Fibroblast of skin of abdomen (primary cell): ENCODE measurements at regions not wholly inside any gene's neighbourhood (a gene's known extent, or its start where the extent isn't known, plus 50 kb on each side); places are given as distances from the start of the nearest gene placed in this dataset.

ENCODE experiments used
- DNase-seq: peaks from one replicate; pipeline ENCODE4 v3.0.0-alpha.2; 2013

DNA sequence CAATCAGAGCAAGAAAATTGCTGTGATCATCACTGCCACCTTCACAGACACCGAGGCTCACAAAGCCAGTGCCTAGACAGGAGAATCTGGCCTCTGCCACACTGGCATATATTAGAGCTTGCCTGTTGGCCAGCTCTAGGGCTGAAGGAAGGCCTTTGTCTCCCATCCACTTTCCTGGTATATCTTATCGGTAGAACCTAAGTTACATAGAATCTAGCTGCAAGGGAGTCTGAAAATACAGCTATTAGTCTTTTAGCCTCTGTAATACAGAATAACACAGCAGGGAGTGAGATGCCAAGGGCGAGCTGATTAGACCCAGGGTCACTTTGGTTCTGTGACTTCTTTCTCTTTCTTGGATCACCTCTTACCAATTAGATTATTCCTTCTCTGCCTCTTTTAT is 154.9 kb upstream of the KL start:
- no peak for DNase-seq

DNA sequence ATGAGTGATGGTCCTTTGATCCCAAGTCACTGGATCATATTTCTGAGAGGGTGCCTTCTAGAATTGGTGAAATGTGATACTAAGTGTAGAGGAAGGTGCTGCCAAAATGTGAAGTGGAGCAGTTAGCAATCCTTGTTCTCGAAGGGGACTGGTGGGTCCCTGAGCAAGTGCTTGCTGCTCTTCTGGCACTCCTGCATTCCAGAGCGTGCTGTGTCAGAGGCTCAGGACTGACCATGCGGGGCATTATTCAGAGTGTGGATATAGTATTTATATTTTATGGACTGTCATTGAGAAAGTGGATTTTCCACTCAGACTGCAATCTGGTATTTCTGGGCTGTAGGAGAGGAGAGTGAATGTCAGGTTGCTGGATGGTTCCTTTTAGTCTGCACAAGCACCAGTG is 152.6 kb upstream of the KL start:
- DNase-seq = no peak

DNA sequence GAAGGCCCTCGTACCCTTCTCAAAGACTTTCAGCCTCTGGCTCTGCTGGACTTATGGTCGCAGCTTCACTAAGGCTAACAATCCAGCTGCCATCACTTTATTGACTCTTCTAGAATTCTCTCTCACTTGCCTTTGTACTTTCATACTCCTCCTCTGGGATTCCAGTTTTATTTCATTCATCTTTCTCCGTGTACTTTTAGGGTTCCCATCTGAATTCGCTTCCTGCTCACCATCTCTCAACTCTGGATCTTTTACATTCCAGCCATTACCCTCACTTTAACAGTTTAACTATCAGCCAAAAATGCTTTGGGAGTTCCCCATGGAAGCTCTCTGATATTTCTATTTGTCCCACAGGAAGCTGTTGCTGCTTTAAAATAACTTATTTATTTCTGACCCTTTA is 149.3 kb upstream of the KL start:
- DNase-seq = no peak

DNA sequence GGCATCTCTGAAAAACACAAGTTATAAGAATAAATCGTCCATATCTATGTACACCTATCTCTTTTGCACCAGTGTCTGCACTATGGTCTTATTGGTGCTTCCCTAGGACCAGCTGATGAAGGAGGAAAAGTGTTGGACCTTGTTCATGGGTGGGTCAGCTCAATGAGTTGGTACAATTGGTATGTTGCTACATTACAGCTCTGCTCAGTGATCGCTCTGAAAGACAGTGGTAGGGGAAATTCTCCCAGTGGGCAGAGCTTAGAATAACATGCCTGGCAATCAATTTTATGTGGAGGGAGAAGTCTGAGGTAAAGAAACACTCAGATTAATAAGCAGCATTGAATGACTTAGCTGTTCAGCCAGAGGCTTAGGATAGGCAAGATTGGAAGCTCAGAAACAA is 138.7 kb upstream of the KL start:
- DNase-seq = no peak

DNA sequence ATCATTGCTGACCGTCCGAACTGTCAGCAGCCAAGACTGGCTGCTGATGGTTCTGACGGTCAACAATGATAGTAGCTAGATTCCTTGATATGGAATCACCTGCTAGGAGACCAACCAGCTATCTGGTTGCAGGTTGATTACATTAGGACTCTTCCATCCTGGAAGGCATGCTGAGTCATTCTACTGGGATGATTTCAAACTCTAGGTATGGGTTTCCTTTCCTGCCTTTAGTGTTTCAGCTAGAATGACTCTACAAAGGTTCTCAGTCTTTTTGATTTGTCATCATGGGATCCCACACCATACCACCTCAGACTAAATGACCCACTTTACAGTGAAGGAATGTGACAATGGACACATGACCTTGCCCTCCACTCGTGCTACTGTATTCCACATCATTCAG is 138.1 kb upstream of the KL start:
- peak; percentile 32 for DNase-seq

DNA sequence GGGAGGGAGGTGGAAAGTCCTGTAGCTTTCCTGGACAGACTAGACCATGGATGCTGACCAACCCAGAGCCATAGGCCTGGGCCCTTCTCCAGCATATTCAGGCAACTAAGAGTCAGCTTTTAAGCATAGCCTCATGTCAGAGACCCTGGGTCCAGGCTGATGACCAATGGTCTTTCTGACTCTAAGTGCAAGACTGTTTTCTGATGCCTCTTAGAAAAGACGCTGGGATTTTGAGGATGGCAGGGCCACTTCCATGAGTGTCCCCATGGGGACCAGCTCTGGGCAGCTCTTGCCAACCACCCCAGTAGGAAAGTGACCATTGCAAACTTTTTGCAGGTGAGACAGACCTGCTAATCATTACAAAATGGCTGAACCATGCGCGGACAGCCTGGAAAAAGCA is 135.6 kb upstream of the KL start:
- no peak for DNase-seq

DNA sequence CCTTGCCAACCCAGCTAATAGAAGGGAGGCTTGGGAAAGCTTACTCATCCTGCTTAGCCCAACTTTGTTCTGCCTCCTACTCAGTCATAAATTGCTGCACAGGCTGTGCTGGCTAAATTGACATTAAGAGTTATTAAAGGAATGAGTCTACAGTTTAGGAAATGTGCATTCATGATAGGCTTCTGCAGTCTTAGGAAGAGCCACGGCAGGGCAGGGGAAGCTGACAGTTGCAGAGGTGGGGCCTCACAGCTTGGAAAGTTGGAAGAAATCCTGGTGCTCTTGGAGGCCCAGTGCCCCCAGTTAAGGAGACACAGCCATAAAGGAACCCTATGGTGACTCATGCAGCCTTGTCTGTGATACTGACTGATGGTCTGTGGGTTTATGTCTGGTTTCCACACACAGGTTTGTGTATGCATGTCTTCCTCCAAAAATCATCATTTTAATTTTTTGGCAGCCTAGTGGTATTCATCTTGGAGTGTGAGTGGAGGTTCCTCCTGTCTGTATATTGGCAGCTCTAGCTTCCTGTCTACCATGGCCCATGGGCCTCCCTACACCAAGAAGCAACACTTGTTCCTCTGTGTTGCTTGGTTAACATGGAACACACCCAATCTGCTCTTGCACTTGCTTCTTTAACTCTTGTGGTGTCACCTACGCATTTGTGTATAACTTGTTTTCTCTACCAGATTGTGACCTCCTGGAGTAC is 135.0 kb upstream of the KL start:
- DNase-seq = peak; percentile 95

DNA sequence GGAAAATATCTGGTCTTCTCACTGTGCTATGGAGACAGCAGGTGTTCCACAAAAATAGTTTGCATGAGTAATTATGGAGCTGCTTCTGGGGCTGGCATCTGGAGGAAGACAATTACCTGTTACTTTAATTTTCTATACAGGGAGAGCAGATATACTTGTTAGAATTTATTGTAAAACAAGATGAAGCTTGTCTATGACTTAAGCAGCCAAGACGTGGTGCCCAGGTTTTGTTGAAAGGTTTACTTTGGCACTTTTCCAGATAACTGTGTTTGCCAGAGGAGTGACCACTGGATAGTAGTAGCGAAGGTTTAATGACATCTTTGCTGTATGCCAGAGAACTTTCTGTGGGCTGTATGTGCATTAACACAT is 134.5 kb upstream of the KL start:
- DNase-seq = no peak

DNA sequence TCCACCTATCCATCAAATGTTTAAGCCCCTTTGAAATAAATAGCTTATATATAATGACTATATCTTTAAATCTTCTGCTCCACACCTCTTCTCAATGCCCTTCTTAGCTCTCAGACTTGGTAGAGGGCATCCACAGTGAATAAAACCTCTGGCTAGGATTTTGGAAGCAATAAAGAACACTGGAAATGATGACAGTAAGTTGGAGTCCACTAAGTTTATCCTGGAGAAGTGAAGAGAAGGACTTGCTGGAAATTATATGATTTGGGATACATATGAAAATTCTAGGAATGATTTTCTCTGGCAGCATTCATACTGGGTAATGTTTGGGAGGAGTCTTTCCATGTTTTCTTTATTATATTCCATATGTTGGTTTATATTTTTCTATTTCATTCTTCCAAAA is 133.5 kb upstream of the KL start:
- no peak for DNase-seq

DNA sequence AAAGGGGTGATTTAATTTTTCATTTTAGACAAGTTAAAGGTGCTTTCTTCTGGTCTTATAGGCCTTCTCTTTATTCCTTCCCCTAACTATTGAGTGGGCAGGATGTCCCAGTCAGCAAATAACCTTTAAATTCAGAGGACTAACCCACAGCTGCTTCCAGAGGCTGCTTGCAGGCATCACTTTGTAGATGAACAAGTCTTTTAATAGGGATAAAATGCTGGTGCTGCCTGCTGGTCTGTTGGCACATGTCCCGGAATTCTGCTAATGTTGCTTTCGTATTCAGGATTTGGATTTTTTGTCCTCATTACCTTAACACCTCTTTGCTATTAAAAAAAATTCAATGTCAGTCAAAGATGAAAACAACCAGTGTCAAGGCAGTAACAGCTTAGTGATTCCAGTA is 132.7 kb upstream of the KL start:
- peak; percentile 33 for DNase-seq

DNA sequence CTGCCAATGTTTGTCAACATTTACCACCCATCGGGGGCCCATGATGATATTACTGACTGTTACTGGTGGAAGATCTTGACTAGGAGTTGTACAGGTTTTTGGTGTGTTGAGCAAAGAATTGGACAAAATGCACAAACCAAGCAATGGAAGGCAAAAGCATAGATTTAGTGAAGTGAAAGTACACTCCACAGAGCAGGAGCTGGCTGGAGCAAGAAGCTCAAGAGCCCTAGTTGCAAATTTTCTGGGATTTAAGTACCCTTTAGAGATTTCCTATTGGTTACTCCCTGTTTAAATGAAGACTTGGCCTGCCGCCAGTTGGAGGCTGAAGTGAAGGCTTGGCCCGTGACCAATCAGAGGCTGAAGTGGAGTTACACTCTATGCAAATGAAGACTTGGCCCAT is 128.6 kb upstream of the KL start:
- DNase-seq = no peak

DNA sequence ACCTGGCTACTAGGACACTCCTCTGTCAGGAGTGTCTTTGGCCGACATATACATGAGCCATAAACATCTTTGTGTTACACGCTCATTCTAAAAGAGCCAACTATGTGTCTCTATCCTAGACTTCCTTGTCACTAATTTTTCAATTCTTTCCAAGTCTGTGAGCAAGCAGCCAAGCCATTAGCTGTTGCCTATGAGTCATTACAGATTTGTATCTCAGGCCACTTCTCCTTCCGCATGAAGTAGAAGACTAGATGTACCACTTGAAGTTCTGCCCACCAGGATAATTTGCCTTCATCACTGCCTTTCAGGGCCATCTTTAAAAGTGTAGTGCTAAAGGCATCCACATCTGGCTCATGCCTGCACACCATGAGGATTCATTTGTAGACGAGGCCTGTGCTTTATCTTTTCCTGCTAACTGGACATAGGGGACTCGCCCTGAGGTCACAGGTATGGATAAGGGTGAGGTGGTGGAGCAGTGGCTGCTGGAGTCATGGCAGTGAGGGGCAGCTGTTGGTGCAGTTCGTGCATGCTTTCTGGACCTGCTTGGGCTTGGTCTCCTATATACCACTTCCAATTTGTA is 126.1 kb upstream of the KL start:
- peak; percentile 9 for DNase-seq

DNA sequence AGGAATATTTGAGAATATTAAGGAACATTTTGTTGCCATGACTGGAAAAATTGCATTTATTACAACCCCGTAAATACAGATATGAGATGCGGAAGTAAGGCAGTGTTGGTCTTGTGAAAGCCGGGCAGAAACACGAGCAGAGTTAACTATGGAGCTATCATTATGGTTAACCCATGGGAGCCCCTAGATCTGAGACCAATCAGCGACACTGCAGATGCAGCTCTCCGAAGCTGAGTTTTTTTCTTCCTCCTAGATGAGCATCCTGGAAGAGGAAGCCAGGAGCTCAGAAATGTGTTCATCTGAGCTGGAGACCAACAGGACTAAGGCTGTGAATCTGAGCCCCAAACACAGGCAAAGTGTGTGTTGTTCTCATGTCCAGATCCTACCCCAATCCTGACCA is 123.0 kb upstream of the KL start:
- DNase-seq = no peak

DNA sequence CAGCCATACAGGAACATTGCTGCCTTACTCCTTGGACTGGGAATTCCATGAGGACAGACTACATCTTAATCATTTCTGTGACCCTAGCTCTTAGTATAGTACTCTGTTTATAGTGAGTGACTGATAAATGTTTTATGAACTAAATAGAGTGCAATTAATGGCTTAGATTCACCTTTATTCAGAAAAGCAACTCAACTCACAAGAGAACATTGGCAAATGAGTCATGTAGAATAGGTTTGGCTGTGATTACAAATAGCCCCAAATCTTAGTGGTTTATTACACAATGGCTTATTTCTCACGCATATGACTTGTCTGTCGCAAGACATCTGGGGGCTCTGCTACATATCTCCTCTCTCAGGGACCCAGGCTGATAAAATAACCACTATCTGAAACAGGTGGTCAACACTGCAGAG is 121.6 kb upstream of the KL start:
- DNase-seq = peak; percentile 60

DNA sequence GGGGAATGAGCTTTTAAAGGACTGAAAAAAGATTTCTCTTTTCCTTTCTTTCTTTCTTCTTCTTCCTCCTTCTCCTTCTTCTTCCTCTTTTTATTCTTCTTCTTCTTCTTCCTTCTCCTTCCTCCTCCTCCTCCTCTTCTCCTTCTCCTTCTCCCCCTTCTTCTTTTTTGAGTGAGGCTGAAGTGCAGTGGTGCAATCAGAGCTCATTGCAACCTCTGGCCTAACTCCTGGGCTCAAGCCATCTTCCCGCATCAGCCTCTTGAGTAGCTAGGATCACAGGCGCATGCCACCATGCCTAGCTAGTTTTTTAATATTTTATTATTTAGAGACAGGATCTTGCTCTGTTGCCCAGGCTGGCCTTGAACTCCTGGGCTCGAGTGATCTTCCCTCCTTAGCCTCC is 120.9 kb upstream of the KL start:
- no peak for DNase-seq

DNA sequence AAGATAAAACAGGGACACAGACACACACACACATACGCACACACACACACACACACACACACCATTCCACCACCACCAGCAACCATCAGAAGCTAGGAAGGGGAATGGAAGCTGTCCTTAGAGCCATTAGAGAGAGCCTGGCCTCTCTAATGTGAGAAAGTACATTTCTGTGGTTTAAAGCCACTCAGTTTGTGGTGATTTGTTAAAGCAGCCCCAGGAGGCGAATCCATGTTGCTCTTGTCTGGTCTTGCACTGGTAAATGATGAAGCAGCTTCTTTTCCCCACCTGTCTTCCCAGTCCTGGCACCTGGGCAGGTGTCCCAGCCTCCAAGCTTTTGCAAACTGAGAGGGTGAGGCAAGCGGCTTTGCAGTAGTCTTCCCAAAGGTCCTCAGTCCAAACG is 118.9 kb upstream of the KL start:
- DNase-seq = peak; percentile 26

DNA sequence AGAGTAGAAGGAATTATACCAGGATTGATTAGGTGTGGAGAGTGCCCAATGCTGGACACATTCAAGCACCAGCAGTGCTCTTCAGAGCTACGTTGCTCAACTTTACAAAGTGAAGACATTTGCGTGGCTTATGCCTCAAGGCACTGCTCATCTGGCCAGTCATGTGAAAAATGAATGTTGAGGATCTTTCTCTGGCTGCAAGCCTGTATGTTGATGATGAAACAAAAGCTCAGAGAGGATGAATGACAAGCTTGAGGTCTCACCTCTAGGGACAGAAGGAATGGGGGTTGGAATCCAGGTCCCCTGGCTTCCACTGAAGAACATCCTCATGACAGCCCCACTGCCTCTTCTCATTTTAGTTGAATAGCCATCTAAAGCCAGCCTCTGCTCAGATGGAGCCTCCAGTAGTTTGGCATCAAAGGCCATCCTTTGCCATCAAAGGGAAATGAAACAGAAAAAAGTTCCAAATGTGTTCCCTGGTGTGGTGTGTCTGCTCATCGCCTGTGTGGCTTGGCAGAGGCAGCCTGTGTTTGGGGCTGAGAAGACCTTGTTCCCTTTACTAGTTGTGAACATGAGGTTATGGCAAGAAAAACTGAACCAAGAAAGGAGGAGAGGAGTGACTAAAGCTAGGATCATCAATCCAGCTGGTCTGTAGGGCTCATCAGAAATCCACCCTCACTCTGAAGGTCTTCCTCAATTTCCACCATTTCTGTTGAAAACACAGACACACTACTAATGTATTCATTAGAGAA is 114.0 kb upstream of the KL start:
- no peak for DNase-seq

DNA sequence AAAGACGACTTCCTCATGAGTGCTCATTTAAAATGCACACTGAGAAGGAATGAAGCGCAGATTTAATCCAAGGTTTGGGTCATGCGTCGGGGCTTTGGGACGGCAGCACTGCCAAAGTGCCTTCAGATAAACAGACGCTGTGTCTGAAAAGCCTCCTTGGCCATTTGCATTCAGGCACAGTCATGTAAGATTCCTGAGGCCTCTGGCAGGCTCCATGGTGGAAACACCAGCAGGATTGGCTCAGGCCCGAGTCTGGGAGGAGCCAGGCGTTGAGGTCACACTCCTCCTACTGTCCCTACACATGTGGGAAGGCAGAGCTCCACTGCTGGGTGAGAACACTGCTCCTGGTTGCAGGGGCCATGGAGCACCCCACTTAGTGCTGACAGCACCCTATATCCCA is 113.3 kb upstream of the KL start:
- peak; percentile 23 for DNase-seq

DNA sequence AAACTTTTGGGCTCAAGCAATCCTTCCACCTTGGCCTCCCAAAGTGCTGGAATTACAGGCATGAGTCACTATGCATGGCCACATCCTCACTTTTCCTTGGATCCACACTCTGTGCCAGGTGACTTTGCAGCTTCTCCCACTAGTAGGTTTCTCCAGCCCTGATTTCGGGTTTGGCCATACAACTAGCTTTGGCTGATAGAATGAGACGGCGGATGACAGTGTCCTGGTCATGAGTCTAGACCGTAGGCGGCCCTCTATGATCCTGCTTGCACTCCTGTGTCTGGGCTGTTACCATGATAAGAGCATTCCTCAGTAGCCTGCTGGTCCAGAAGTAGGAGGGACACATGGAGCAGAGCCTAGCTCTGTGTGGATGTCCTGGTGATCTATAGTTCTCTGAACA is 112.5 kb upstream of the KL start:
- no peak for DNase-seq

DNA sequence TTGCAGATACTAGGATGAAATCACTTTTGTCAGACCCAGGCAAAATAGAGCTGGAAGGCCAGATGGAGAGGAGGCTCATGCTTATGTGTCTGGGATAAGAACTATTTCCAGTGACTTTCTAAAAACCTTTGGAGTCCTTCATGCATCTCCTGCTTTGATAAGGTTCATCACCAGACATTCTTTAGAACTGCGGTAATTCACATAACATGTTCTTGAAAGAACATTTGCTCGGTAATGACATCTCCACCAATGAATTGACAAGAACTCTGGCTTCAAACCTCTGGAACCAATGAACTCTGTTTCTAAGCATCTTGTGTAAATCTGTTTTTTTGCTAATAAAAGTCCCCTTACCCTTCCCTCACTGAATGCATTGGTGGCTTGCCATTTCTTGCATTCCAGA is 112.0 kb upstream of the KL start:
- DNase-seq = no peak

DNA sequence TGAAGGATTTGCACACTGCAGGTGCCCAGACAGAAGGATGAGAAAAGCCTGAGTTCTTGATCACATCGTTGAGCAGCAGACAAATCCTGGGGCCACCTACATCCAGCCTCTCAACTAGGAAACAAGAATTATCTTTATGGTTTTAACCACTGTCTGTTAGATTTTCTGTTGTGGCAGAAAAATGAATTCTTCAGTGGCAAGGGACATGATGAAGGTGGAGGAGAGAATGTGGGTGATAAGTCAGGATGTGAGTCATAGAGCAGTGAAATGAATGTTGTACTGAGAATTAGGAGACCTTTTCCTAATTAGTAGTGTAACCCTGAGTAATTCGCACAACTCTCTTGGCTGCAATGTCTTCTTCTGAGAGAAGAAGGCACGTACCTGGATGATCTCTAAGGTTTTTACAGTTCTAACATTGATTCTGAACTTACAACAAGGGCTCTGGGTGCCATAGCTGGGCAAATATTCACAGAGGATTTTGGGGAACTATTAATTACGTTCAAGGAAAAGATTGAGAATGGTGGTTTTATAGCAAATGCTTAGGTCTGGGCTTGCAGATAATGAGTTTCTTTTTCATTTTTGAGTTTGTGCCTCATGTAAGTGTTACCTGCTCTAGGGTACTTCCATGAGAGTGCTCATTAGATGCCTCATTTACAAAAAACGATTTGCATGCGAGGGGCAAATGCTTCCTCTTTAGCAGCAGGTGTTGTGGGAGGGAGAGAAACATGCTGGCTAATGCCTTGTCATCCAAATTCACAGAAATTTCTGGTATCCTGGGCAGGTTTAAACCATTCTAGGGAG is 111.0 kb upstream of the KL start:
- DNase-seq = peak; percentile 64

DNA sequence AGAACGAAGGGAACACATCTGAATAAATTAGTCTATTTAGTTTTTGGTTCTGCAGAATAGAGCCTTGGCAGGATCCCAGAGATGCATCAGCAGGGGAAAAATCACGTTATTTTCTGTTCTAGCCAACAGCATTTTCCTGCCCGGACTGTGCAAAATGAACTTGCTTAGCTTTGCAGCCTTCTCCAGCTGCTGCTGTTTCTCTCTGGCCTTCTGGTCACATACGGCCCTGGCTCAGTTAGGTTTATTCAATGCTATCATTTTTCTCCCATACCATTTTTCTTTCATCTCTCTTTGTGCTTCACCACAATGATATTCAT is 110.4 kb upstream of the KL start:
- DNase-seq = peak; percentile 31

DNA sequence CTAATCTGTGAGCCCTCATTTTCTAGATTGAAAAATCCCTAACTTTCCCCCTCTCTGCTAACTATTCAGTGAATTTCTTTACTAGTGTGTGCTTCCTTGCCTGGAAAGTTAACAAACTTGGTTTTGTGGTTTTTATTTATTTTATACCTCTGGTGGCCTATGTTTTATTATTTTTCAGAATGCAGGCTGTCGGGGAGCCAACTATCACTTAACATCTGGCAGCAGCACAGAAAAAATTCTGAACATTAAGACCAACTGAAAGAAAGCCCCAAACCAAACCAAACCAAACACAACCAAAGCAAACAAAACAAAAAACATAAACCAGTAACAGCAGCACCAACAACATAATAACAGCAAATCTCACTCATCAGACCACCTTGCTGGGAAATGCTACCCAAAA is 109.0 kb upstream of the KL start:
- no peak for DNase-seq

DNA sequence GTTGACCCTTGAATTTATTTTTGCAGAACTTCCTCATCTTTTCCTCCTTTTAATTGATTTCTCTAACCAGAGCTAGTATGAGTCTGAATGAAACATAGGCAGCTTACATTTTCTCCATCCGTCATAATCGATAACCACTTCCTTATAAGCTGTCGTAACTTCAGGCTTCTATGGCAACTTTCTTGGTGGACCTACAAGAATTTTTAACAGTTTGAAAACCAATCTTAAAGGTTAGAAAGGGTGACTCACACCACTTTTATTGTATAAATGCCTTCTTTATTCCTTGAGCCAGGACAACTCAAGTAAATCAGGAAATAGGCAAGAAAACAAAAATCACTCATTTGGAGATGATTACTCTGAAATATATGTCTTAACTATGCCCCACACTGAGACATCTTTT is 105.7 kb upstream of the KL start:
- peak; percentile 23 for DNase-seq
